GM12878 (cell line): ENCODE measurements at regions not wholly inside any gene's neighbourhood (a gene's known extent, or its start where the extent isn't known, plus 50 kb on each side); places are given as distances from the start of the nearest gene placed in this dataset.

Experiments used
- CTCF ChIP-seq, 3 experiments: IDR thresholded peaks in 2 of 3; conservative IDR thresholded peaks in 1 of 3; 2 replicates each; pipeline ENCODE4 v1.5.1; 2011; ENCODE audit warnings: low read depth in 3 of 3, low read length in 3 of 3, mild to moderate bottlenecking in 3 of 3, control low read depth in 2 of 3, moderate library complexity in 2 of 3, inconsistent platforms in 1 of 3, mixed read lengths in 1 of 3; ENCODE audit not compliant: control insufficient read depth in 2 of 3, insufficient read depth in 1 of 3; ENCODE audit errors: extremely low read depth in 1 of 3
- DPF2 ChIP-seq: fragments of 450-650 bp; IDR thresholded peaks from 2 replicates; pipeline ENCODE4 v1.6.1; 2017; ENCODE audit warnings: mild to moderate bottlenecking
- JUNB ChIP-seq: IDR thresholded peaks from 2 replicates; pipeline ENCODE4 v1.6.1; 2016; ENCODE audit warnings: antibody characterized with exemption, mild to moderate bottlenecking
- MAX ChIP-seq: IDR thresholded peaks from 2 replicates; pipeline ENCODE4 v1.6.1; 2012; ENCODE audit warnings: low read depth, low read length, improper control_type of control experiment
- MXI1 ChIP-seq: fragments of 150-350 bp; IDR thresholded peaks from 2 replicates; pipeline ENCODE4 v1.6.1; 2011; ENCODE audit warnings: low read depth, mild to moderate bottlenecking, inconsistent platforms, low read length, improper control_type of control experiment
- NBN ChIP-seq: fragments of 450-650 bp; IDR thresholded peaks from 2 replicates; pipeline ENCODE4 v1.6.1; 2016
- POLR2A ChIP-seq: IDR thresholded peaks from 2 replicates; pipeline ENCODE4 v1.6.1; 2011; ENCODE audit warnings: low read depth, mild to moderate bottlenecking, low read length
- RCOR1 ChIP-seq: conservative IDR thresholded peaks from 2 replicates; pipeline ENCODE4 v1.6.1; 2012; ENCODE audit warnings: low read depth, low read length, improper control_type of control experiment
- SP1 ChIP-seq: IDR thresholded peaks from one replicate; pipeline ENCODE4 v1.6.1; 2011; ENCODE audit warnings: low read depth, low read length
- SRF ChIP-seq, 2 experiments: IDR thresholded peaks; 2 replicates each; pipeline ENCODE4 v1.6.1; 2011; ENCODE audit warnings: low read depth in 2 of 2, low read length in 2 of 2, mild to moderate bottlenecking in 1 of 2, moderate library complexity in 1 of 2
- ZBED1 ChIP-seq: IDR thresholded peaks from 2 replicates; pipeline ENCODE4 v1.6.1; 2016; ENCODE audit warnings: borderline replicate concordance
- ZBTB33 ChIP-seq: fragments of 450-650 bp; IDR thresholded peaks from 2 replicates; pipeline ENCODE4 v1.6.1; 2017; ENCODE audit warnings: mild to moderate bottlenecking
- ZNF592 ChIP-seq: fragments of 450-650 bp; IDR thresholded peaks from 2 replicates; pipeline ENCODE4 v1.6.1; 2017; ENCODE audit warnings: mild to moderate bottlenecking, moderate library complexity

- TF ChIP-seq SP1 = no peak
- TF ChIP-seq POLR2A = no peak
- no peak for TF ChIP-seq DPF2
- TF ChIP-seq CTCF (IDR thresholded peaks at IDR 0.05 in 2 of 3, conservative IDR thresholded peaks at IDR 0.05 in 1 of 3; ENCODE audit: control insufficient read depth in 2 of 3, extremely low read depth in 1 of 3, insufficient read depth in 1 of 3, low read depth in 3 of 3, low read length in 3 of 3) = no peak
- no peak for TF ChIP-seq MAX
- TF ChIP-seq NBN = no peak
- no peak for TF ChIP-seq ZNF592
- no peak for TF ChIP-seq ZBED1
- no peak for TF ChIP-seq ZBTB33
- no peak for TF ChIP-seq SRF (IDR thresholded peaks at IDR 0.05; ENCODE audit: low read depth in 2 of 2, low read length in 2 of 2)
- TF ChIP-seq MXI1 = no peak
- TF ChIP-seq RCOR1 = no peak
- no peak for TF ChIP-seq JUNB
Measured at GRCh38 chr20:51083447-51083846, 60.5 kb upstream of the KCNG1 start.
